ENCODE measurements at regions not wholly inside any gene's neighbourhood (a gene's known extent, or its start where the extent isn't known, plus 50 kb on each side); places are given as distances from the start of the nearest gene placed in this dataset.

- no peak overlapping the region for H3K9ac ChIP-seq (ENCODE audit: insufficient read length, low read depth)
- H3K36me3 ChIP-seq (ENCODE audit: insufficient read depth, insufficient read length, low read length) = no peaks in the 10 kb centered on the region
- H3K4me1 ChIP-seq (ENCODE audit: insufficient read depth, insufficient read length) = no peaks in the 10 kb centered on the region
- DNase-seq (ENCODE audit: low read depth, low spot score) = no peak
- no peaks in the 10 kb centered on the region for H3K27me3 ChIP-seq (ENCODE audit: insufficient read depth, insufficient read length)
- TF ChIP-seq ZNF274 (IDR thresholded peaks at IDR 0.05; ENCODE audit: low read depth, low read length) = no peak
- TF ChIP-seq YY1 (IDR thresholded peaks at IDR 0.05; ENCODE audit: insufficient read depth, insufficient read length) = no peak
- TF ChIP-seq SUZ12 (IDR thresholded peaks at IDR 0.05; ENCODE audit: extremely low read depth, insufficient read depth, insufficient read length) = no peak
- no peaks in the 10 kb centered on the region for H3K9me3 ChIP-seq (ENCODE audit: insufficient read depth, low read length)
- no peak overlapping the region for H3K4me3 ChIP-seq (ENCODE audit: insufficient read length, low read depth)
These were observed 262.7 kb upstream of the NSMCE3 start for GRCh38 chr15:29532296-29532695.

- Histone ChIP-seq H3K27me3 (ENCODE audit: insufficient read depth, insufficient read length) (no peaks in the 10 kb centered on the region), H3K36me3 (ENCODE audit: insufficient read depth, insufficient read length, low read length) (no peaks in the 10 kb centered on the region), H3K4me3 (ENCODE audit: insufficient read length, low read depth) (no peak overlapping the region), H3K9ac (ENCODE audit: insufficient read length, low read depth) (no peak overlapping the region), H3K4me1 (ENCODE audit: insufficient read depth, insufficient read length) (no peaks in the 10 kb centered on the region), H3K9me3 (ENCODE audit: insufficient read depth, low read length) (no peaks in the 10 kb centered on the region)
- DNase-seq (ENCODE audit: low read depth, low spot score) = no peak
- no peak for TF ChIP-seq SUZ12 (IDR thresholded peaks at IDR 0.05; ENCODE audit: extremely low read depth, insufficient read depth, insufficient read length)
- TF ChIP-seq ZNF274 (IDR thresholded peaks at IDR 0.05; ENCODE audit: low read depth, low read length) = no peak
- no peak for TF ChIP-seq YY1 (IDR thresholded peaks at IDR 0.05; ENCODE audit: insufficient read depth, insufficient read length)
These were observed 261.3 kb upstream of the NSMCE3 start for GRCh38 chr15:29530966-29531365.

GRCh38 chr15:29529043-29529442 lies 259.4 kb upstream of the NSMCE3 start:
- TF ChIP-seq YY1 (IDR thresholded peaks at IDR 0.05; ENCODE audit: insufficient read depth, insufficient read length) (no peak), SUZ12 (IDR thresholded peaks at IDR 0.05; ENCODE audit: extremely low read depth, insufficient read depth, insufficient read length) (no peak), ZNF274 (IDR thresholded peaks at IDR 0.05; ENCODE audit: low read depth, low read length) (no peak)
- no peak overlapping the region for H3K9ac ChIP-seq (ENCODE audit: insufficient read length, low read depth)
- no peaks in the 10 kb centered on the region for H3K4me1 ChIP-seq (ENCODE audit: insufficient read depth, insufficient read length)
- H3K4me3 ChIP-seq (ENCODE audit: insufficient read length, low read depth) = no peak overlapping the region
- no peak for DNase-seq (ENCODE audit: low read depth, low spot score)
- no peaks in the 10 kb centered on the region for H3K9me3 ChIP-seq (ENCODE audit: insufficient read depth, low read length)
- H3K27me3 ChIP-seq (ENCODE audit: insufficient read depth, insufficient read length) = no peaks in the 10 kb centered on the region
- H3K36me3 ChIP-seq (ENCODE audit: insufficient read depth, insufficient read length, low read length) = no peaks in the 10 kb centered on the region

GRCh38 chr15:29528276-29528675 lies 258.7 kb upstream of the NSMCE3 start:
- H3K36me3 ChIP-seq (ENCODE audit: insufficient read depth, insufficient read length, low read length) = no peaks in the 10 kb centered on the region
- DNase-seq (ENCODE audit: low read depth, low spot score) = no peak
- no peak overlapping the region for H3K9ac ChIP-seq (ENCODE audit: insufficient read length, low read depth)
- H3K27me3 ChIP-seq (ENCODE audit: insufficient read depth, insufficient read length) = no peaks in the 10 kb centered on the region
- TF ChIP-seq ZNF274 (IDR thresholded peaks at IDR 0.05; ENCODE audit: low read depth, low read length) = no peak
- TF ChIP-seq YY1 (IDR thresholded peaks at IDR 0.05; ENCODE audit: insufficient read depth, insufficient read length) = no peak
- TF ChIP-seq SUZ12 (IDR thresholded peaks at IDR 0.05; ENCODE audit: extremely low read depth, insufficient read depth, insufficient read length) = no peak
- no peaks in the 10 kb centered on the region for H3K4me1 ChIP-seq (ENCODE audit: insufficient read depth, insufficient read length)
- H3K4me3 ChIP-seq (ENCODE audit: insufficient read length, low read depth) = no peak overlapping the region
- no peaks in the 10 kb centered on the region for H3K9me3 ChIP-seq (ENCODE audit: insufficient read depth, low read length)

GRCh38 chr15:29526802-29527201 lies 257.2 kb upstream of the NSMCE3 start:
- Histone ChIP-seq H3K36me3 (ENCODE audit: insufficient read depth, insufficient read length, low read length) (no peaks in the 10 kb centered on the region), H3K4me1 (ENCODE audit: insufficient read depth, insufficient read length) (no peaks in the 10 kb centered on the region), H3K4me3 (ENCODE audit: insufficient read length, low read depth) (no peak overlapping the region), H3K9me3 (ENCODE audit: insufficient read depth, low read length) (no peaks in the 10 kb centered on the region), H3K9ac (ENCODE audit: insufficient read length, low read depth) (no peak overlapping the region), H3K27me3 (ENCODE audit: insufficient read depth, insufficient read length) (no peaks in the 10 kb centered on the region)
- no peak for DNase-seq (ENCODE audit: low read depth, low spot score)
- no peak for TF ChIP-seq ZNF274 (IDR thresholded peaks at IDR 0.05; ENCODE audit: low read depth, low read length)
- no peak for TF ChIP-seq YY1 (IDR thresholded peaks at IDR 0.05; ENCODE audit: insufficient read depth, insufficient read length)
- TF ChIP-seq SUZ12 (IDR thresholded peaks at IDR 0.05; ENCODE audit: extremely low read depth, insufficient read depth, insufficient read length) = no peak

GRCh38 chr15:29522373-29523276 lies 253.0 kb upstream of the NSMCE3 start:
- Histone ChIP-seq H3K4me1 (ENCODE audit: insufficient read depth, insufficient read length) (no peaks in the 10 kb centered on the region), H3K36me3 (ENCODE audit: insufficient read depth, insufficient read length, low read length) (no peaks in the 10 kb centered on the region), H3K4me3 (ENCODE audit: insufficient read length, low read depth) (no peak overlapping the region), H3K9me3 (ENCODE audit: insufficient read depth, low read length) (no peaks in the 10 kb centered on the region; the same call in 1 of the 2 replicates), H3K27me3 (ENCODE audit: insufficient read depth, insufficient read length) (no peaks in the 10 kb centered on the region), H3K9ac (ENCODE audit: insufficient read length, low read depth) (no peak overlapping the region)
- peak; percentile 11 for DNase-seq (ENCODE audit: low read depth, low spot score)
- TF ChIP-seq SUZ12 (IDR thresholded peaks at IDR 0.05; ENCODE audit: extremely low read depth, insufficient read depth, insufficient read length) (no peak), YY1 (IDR thresholded peaks at IDR 0.05; ENCODE audit: insufficient read depth, insufficient read length) (no peak), ZNF274 (IDR thresholded peaks at IDR 0.05; ENCODE audit: low read depth, low read length) (no peak)

- Histone ChIP-seq H3K27me3 (ENCODE audit: insufficient read depth, insufficient read length) (no peaks in the 10 kb centered on the region), H3K36me3 (ENCODE audit: insufficient read depth, insufficient read length, low read length) (no peaks in the 10 kb centered on the region), H3K9ac (ENCODE audit: insufficient read length, low read depth) (no peak overlapping the region), H3K4me1 (ENCODE audit: insufficient read depth, insufficient read length) (no peaks in the 10 kb centered on the region), H3K4me3 (ENCODE audit: insufficient read length, low read depth) (no peak overlapping the region), H3K9me3 (ENCODE audit: insufficient read depth, low read length) (no peaks in the 10 kb centered on the region; the same call in 1 of the 2 replicates)
- no peak for DNase-seq (ENCODE audit: low read depth, low spot score)
- TF ChIP-seq YY1 (IDR thresholded peaks at IDR 0.05; ENCODE audit: insufficient read depth, insufficient read length) (no peak), ZNF274 (IDR thresholded peaks at IDR 0.05; ENCODE audit: low read depth, low read length) (no peak), SUZ12 (IDR thresholded peaks at IDR 0.05; ENCODE audit: extremely low read depth, insufficient read depth, insufficient read length) (no peak)
These were observed 248.8 kb upstream of the NSMCE3 start for GRCh38 chr15:29518442-29518841.

Data from NT2/D1 (cell line).